ENCODE measurements at regions not wholly inside any gene's neighbourhood (a gene's known extent, or its start where the extent isn't known, plus 50 kb on each side); places are given as distances from the start of the nearest gene placed in this dataset.

DNA sequence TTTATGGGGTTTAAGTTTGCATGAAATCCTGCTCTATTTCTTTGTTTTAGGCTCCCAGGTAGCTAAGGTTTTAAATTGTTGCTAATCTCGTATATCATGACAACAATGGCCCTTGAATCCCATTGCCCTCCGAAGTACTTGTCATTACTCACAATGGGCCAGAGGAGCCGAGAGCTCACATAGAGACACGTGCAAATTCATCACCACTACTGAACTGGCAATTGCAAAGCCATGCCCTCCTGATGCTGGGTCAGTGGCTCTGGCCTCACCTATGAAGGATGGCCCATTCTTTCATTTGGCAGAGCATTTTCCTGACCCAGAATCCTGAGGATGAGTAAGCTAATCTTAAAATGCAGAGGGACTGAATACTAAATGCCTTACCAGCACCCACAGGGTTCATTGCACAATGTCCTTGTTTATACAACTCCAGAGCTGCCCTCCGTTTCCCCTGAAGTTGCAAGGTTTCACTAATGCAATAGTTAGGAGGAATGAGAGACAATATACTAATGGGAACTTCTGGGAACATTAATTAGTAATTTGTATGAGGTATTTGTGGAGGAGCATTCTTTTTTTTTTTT, 71.6 kb upstream of the GAREM1 start:
- DNase-seq = peak; percentile 35

- DNase-seq = peak; percentile 19
Measured at GRCh38 chr18:32530947-32531651, 60.4 kb upstream of the GAREM1 start.

GRCh38 chr18:32529722-32530420, 59.2 kb upstream of the GAREM1 start:
- DNase-seq = no peak

- DNase-seq = no peak
Measured at GRCh38 chr18:32520771-32521170, 50.1 kb upstream of the GAREM1 start.

Data from DMS79 (cell line).